ENCODE measurements at regions not wholly inside any gene's neighbourhood (a gene's known extent, or its start where the extent isn't known, plus 50 kb on each side); places are given as distances from the start of the nearest gene placed in this dataset.
A peak's percentile ranks its signal among the peaks of the same experiment; 100 is the strongest.

DNA sequence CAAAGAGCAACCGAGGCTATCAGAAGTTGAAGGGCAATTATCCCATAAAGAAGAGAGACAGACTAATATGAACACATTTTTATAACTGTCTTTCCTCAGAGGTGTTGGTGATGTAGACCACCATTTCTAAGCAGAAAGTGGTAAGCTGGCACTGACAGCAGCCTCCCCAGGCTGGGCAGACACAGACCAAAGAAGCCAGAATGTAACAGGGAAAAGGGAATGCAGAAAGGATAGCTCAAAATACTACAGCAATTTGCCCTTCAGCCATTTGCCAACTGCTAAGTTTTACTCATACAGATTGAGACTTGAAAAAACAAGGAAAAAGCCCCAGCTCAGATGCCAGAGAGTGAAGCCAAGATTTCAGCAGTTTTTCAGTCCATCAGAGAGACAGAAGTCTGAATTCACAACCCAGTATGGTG, 73.5 kb upstream of the ABI3BP start:
- DNase-seq (ENCODE audit: insufficient read length, low spot score, missing footprints), result no peak
- H3K4me3 ChIP-seq (ENCODE audit: insufficient read depth, low read length), result no peak overlapping the region
- H3K36me3 ChIP-seq (ENCODE audit: insufficient read depth, low read length), result no peaks in the 10 kb centered on the region
- peak overlapping the region; percentile 72 for H3K4me2 ChIP-seq (ENCODE audit: insufficient read depth, low read length)
- peak overlapping the region; percentile 26 for H2AFZ ChIP-seq (ENCODE audit: low read length)
- no peaks in the 10 kb centered on the region for H3K27me3 ChIP-seq (ENCODE audit: insufficient read depth, low read length)
- no peaks in the 10 kb centered on the region for H3K79me2 ChIP-seq (ENCODE audit: insufficient read depth, low read length)
- H4K20me1 ChIP-seq (ENCODE audit: insufficient read depth, low read length), result no peaks in the 10 kb centered on the region
- H3K4me1 ChIP-seq (ENCODE audit: insufficient read depth, low read length), result peaks cover 33% of the 10 kb centered on the region
- peak overlapping the region; percentile 83 for H3K27ac ChIP-seq (ENCODE audit: low read depth, low read length)
- H3K9me3 ChIP-seq (ENCODE audit: low read depth, low read length), result no peaks in the 10 kb centered on the region
- TF ChIP-seq, protein P1, sequence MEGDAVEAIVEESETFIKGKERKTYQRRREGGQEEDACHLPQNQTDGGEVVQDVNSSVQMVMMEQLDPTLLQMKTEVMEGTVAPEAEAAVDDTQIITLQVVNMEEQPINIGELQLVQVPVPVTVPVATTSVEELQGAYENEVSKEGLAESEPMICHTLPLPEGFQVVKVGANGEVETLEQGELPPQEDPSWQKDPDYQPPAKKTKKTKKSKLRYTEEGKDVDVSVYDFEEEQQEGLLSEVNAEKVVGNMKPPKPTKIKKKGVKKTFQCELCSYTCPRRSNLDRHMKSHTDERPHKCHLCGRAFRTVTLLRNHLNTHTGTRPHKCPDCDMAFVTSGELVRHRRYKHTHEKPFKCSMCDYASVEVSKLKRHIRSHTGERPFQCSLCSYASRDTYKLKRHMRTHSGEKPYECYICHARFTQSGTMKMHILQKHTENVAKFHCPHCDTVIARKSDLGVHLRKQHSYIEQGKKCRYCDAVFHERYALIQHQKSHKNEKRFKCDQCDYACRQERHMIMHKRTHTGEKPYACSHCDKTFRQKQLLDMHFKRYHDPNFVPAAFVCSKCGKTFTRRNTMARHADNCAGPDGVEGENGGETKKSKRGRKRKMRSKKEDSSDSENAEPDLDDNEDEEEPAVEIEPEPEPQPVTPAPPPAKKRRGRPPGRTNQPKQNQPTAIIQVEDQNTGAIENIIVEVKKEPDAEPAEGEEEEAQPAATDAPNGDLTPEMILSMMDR (IDR thresholded peaks at IDR 0.05; ENCODE audit: extremely low read depth, low read depth, low read length), result no peak

DNA sequence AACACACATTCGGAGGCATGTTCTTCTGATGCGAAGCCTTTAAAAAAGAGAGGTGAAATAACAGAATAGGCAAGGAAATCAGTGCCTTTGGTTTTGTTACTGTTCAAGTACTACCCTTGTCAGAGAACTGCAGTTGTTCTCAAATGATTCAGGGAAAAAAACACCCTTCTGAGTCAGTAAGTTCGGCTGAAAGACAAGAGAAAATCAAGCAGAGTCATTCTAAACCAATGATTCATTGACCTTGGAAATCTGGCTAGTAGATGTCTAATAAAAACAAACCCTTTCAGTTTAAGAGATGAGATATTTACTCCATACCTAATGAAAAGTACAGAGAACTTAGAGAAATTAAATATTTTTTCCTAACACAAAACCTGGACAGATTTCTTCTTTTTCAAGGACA, 72.7 kb upstream of the ABI3BP start:
- DNase-seq (ENCODE audit: insufficient read length, low spot score, missing footprints), result peak; percentile 73
- Histone ChIP-seq H2AFZ (ENCODE audit: low read length) (peak overlapping the region; percentile 69), H3K27ac (ENCODE audit: low read depth, low read length) (peak overlapping the region; percentile 83), H3K4me3 (ENCODE audit: insufficient read depth, low read length) (peak overlapping the region; percentile 25), H3K9me3 (ENCODE audit: low read depth, low read length) (no peaks in the 10 kb centered on the region), H3K4me1 (ENCODE audit: insufficient read depth, low read length) (peaks cover 33% of the 10 kb centered on the region), H3K79me2 (ENCODE audit: insufficient read depth, low read length) (no peaks in the 10 kb centered on the region), H3K4me2 (ENCODE audit: insufficient read depth, low read length) (peak overlapping the region; percentile 72), H4K20me1 (ENCODE audit: insufficient read depth, low read length) (no peaks in the 10 kb centered on the region), H3K27me3 (ENCODE audit: insufficient read depth, low read length) (no peaks in the 10 kb centered on the region), H3K36me3 (ENCODE audit: insufficient read depth, low read length) (no peaks in the 10 kb centered on the region)
- TF ChIP-seq, protein P1 (IDR thresholded peaks at IDR 0.05; ENCODE audit: extremely low read depth, low read depth, low read length), result no peak

DNA sequence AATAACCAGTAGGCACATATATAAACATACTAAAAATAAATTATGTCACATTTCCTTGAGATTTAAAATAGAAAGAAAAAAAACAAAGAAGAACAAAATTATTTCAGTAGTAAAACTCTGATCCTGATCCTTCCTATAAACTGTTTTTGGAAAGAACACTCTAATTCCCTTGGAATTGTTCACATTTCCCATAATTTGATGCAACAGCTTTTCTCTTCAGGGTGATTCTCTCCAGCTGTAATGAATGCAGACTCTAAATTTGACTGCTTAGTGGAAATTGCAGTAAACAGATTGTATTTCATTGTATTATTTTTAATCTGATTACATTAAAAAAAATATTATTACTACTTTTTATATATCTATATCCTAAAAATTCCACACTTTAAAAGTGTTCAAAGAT, 70.2 kb upstream of the ABI3BP start:
- H3K4me1 ChIP-seq (ENCODE audit: insufficient read depth, low read length), result peaks cover 22% of the 10 kb centered on the region
- H3K9me3 ChIP-seq (ENCODE audit: low read depth, low read length), result peaks cover 3% of the 10 kb centered on the region
- DNase-seq (ENCODE audit: insufficient read length, low spot score, missing footprints), result no peak
- H3K79me2 ChIP-seq (ENCODE audit: insufficient read depth, low read length), result no peaks in the 10 kb centered on the region
- no peak overlapping the region for H3K27ac ChIP-seq (ENCODE audit: low read depth, low read length)
- H3K27me3 ChIP-seq (ENCODE audit: insufficient read depth, low read length), result no peaks in the 10 kb centered on the region
- no peaks in the 10 kb centered on the region for H4K20me1 ChIP-seq (ENCODE audit: insufficient read depth, low read length)
- no peak overlapping the region for H3K4me3 ChIP-seq (ENCODE audit: insufficient read depth, low read length)
- TF ChIP-seq, protein P1 (IDR thresholded peaks at IDR 0.05; ENCODE audit: extremely low read depth, low read depth, low read length), result no peak
- H3K4me2 ChIP-seq (ENCODE audit: insufficient read depth, low read length), result no peak overlapping the region
- no peak overlapping the region for H2AFZ ChIP-seq (ENCODE audit: low read length)
- no peaks in the 10 kb centered on the region for H3K36me3 ChIP-seq (ENCODE audit: insufficient read depth, low read length)

DNA sequence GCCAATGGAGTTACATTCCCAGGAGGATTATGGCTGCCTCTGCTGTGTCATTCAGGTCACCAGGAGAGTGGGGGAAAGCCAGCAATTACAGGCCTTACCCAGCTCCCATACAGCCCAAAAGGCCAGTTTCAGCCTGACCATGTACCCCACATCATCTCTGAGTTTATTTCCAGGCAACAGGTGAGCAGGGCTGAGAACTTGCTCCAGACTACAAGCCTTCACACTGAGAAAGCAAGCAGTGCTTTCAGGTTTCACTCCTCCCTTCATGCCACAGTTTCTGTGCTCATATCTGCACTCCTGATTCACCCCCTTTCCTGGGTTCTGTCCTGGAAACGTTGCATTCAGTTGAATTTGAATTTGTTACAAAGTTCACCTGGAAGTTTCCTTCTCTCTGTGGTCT, 68.1 kb upstream of the ABI3BP start:
- no peak overlapping the region for H3K4me2 ChIP-seq (ENCODE audit: insufficient read depth, low read length)
- TF ChIP-seq, protein P1 (IDR thresholded peaks at IDR 0.05; ENCODE audit: extremely low read depth, low read depth, low read length), result no peak
- no peak overlapping the region for H3K4me3 ChIP-seq (ENCODE audit: insufficient read depth, low read length)
- H3K79me2 ChIP-seq (ENCODE audit: insufficient read depth, low read length), result no peaks in the 10 kb centered on the region
- H3K27me3 ChIP-seq (ENCODE audit: insufficient read depth, low read length), result no peaks in the 10 kb centered on the region
- H3K4me1 ChIP-seq (ENCODE audit: insufficient read depth, low read length), result peaks cover 14% of the 10 kb centered on the region
- DNase-seq (ENCODE audit: insufficient read length, low spot score, missing footprints), result no peak
- no peaks in the 10 kb centered on the region for H3K36me3 ChIP-seq (ENCODE audit: insufficient read depth, low read length)
- H3K9me3 ChIP-seq (ENCODE audit: low read depth, low read length), result peaks cover 3% of the 10 kb centered on the region
- no peak overlapping the region for H3K27ac ChIP-seq (ENCODE audit: low read depth, low read length)
- H4K20me1 ChIP-seq (ENCODE audit: insufficient read depth, low read length), result no peaks in the 10 kb centered on the region
- peak overlapping the region; percentile 66 for H2AFZ ChIP-seq (ENCODE audit: low read length)

All from osteoblast (primary cell).